Liver (tissue), 8 donors: ENCODE measurements at regions not wholly inside any gene's neighbourhood (a gene's known extent, or its start where the extent isn't known, plus 50 kb on each side); places are given as distances from the start of the nearest gene placed in this dataset.

Source experiments
- DNase-seq: peaks from one replicate; pipeline ENCODE4 v3.0.0-alpha.2; 2017; ENCODE audit warnings: low spot score
- H3K27ac ChIP-seq, 2 donors: one replicate each; pipeline ENCODE4 v1.7.0; 2013; ENCODE audit warnings: inconsistent platforms in 2 of 2, low read length in 2 of 2, control low read depth in 1 of 2, low read depth in 1 of 2, mild to moderate bottlenecking in 1 of 2
- H3K27me3 ChIP-seq, 4 donors: one replicate each; pipeline versions ENCODE4 v1.6.1 to v1.7.0; 2013; ENCODE audit warnings: low read length in 3 of 4, inconsistent platforms in 1 of 4, mild to moderate bottlenecking in 1 of 4, moderate library complexity in 1 of 4; ENCODE audit not compliant: control insufficient read depth in 4 of 4, insufficient read depth in 4 of 4
- H3K36me3 ChIP-seq, 4 donors: one replicate each; pipeline versions ENCODE4 v1.6.1 to v1.7.0; 2013; ENCODE audit warnings: low read length in 3 of 4, mild to moderate bottlenecking in 3 of 4, low read depth in 1 of 4, moderate library complexity in 1 of 4; ENCODE audit not compliant: control insufficient read depth in 4 of 4, insufficient read depth in 3 of 4
- H3K4me1 ChIP-seq, 4 donors: one replicate each; pipeline versions ENCODE4 v1.6.1 to v1.7.0; 2013; ENCODE audit warnings: low read length in 3 of 4, mild to moderate bottlenecking in 3 of 4, moderate library complexity in 1 of 4; ENCODE audit not compliant: control insufficient read depth in 4 of 4, insufficient read depth in 4 of 4
- H3K4me3 ChIP-seq, 3 donors: one replicate each; pipeline versions ENCODE4 v1.6.1 to v1.7.0; 2013; ENCODE audit warnings: low read length in 3 of 3, control low read depth in 1 of 3, low read depth in 1 of 3, mild to moderate bottlenecking in 1 of 3
- H3K9ac ChIP-seq, 2 donors: one replicate each; pipeline ENCODE4 v1.7.0; 2013; ENCODE audit warnings: low read length in 2 of 2, mild to moderate bottlenecking in 2 of 2, moderate library complexity in 2 of 2, control low read depth in 1 of 2, low read depth in 1 of 2
- H3K9me3 ChIP-seq, 4 donors: one replicate each; pipeline versions ENCODE4 v1.6.1 to v1.7.0; 2013; ENCODE audit warnings: low read length in 3 of 4; ENCODE audit not compliant: control insufficient read depth in 4 of 4
- ATF3 ChIP-seq: IDR thresholded peaks from 2 replicates; pipeline ENCODE4 v1.6.1; 2016; ENCODE audit warnings: antibody characterized with exemption
- EGR1 ChIP-seq, 2 donors: IDR thresholded peaks; 2 replicates each; pipeline ENCODE4 v1.6.1; 2016 to 2018; ENCODE audit warnings: antibody characterized with exemption in 2 of 2, low read depth in 2 of 2
- FOXA1 ChIP-seq: IDR thresholded peaks from 2 replicates; pipeline ENCODE4 v1.6.1; 2016; ENCODE audit warnings: antibody characterized with exemption
- FOXA2 ChIP-seq: IDR thresholded peaks from 2 replicates; pipeline ENCODE4 v1.6.1; 2016; ENCODE audit warnings: antibody characterized with exemption
- GABPA ChIP-seq, 2 donors: IDR thresholded peaks in 1 of 2; conservative IDR thresholded peaks in 1 of 2; 2 replicates each; pipeline ENCODE4 v1.6.1; 2016; ENCODE audit warnings: antibody characterized with exemption in 2 of 2, mild to moderate bottlenecking in 1 of 2, moderate library complexity in 1 of 2
- HNF4A ChIP-seq, 2 donors: conservative IDR thresholded peaks; 2 replicates each; pipeline ENCODE4 v1.6.1; 2016; ENCODE audit warnings: antibody characterized with exemption in 2 of 2, mild to moderate bottlenecking in 2 of 2
- HNF4G ChIP-seq: IDR thresholded peaks from 2 replicates; pipeline ENCODE4 v1.6.1; 2016; ENCODE audit warnings: antibody characterized with exemption
- JUND ChIP-seq, 2 donors: IDR thresholded peaks; 2 replicates each; pipeline ENCODE4 v1.6.1; 2016; ENCODE audit warnings: antibody characterized with exemption in 2 of 2
- NR2F2 ChIP-seq: IDR thresholded peaks from 2 replicates; pipeline ENCODE4 v1.6.1; 2016; ENCODE audit warnings: antibody characterized with exemption
- RAD21 ChIP-seq, 2 donors: IDR thresholded peaks; 2 replicates each; pipeline ENCODE4 v1.6.1; 2016; ENCODE audit warnings: antibody characterized with exemption in 2 of 2, mild to moderate bottlenecking in 2 of 2
- RXRA ChIP-seq, 2 donors: IDR thresholded peaks; 2 replicates each; pipeline ENCODE4 v1.6.1; 2017 to 2018; ENCODE audit warnings: antibody characterized with exemption in 2 of 2, mild to moderate bottlenecking in 1 of 2
- SP1 ChIP-seq: IDR thresholded peaks from 2 replicates; pipeline ENCODE4 v1.6.1; 2018; ENCODE audit warnings: antibody characterized with exemption, mild to moderate bottlenecking
- TAF1 ChIP-seq: conservative IDR thresholded peaks from 2 replicates; pipeline ENCODE4 v1.6.1; 2016; ENCODE audit warnings: antibody characterized with exemption, mild to moderate bottlenecking
- YY1 ChIP-seq: IDR thresholded peaks from 2 replicates; pipeline ENCODE4 v1.6.1; 2016; ENCODE audit warnings: antibody characterized with exemption, mild to moderate bottlenecking
- ZBTB33 ChIP-seq: IDR thresholded peaks from 2 replicates; pipeline ENCODE4 v1.6.1; 2016; ENCODE audit warnings: antibody characterized with exemption
- WGBS: extraction: QIAGEN DNeasy Blood & Tissue Kit; methylation state at CpG from one replicate; pipeline ENCODE4 v1.1.7; 2013; 5-methylcytosine and 5-hydroxymethylcytosine counted together
- TF ChIP-seq, protein P1 (sequence below): fragments of 150-350 bp; IDR thresholded peaks from 2 replicates; pipeline ENCODE4 v1.5.1; 2017; ENCODE audit warnings: improper control_type of control experiment, low read depth, low read length; ENCODE audit not compliant: missing input control
- TF ChIP-seq, protein P2 (sequence below): IDR thresholded peaks from 2 replicates; pipeline ENCODE4 v1.6.1; 2016; ENCODE audit warnings: antibody characterized with exemption
- TF ChIP-seq, protein P3 (sequence below): IDR thresholded peaks from 2 replicates; pipeline ENCODE4 v1.6.1; 2016; ENCODE audit warnings: antibody characterized with exemption, mild to moderate bottlenecking
- donor health status: healthy.
- donor health status: healthy.
- donor health status: healthy.
- donor health status: healthy.
- donor health status: healthy.

GRCh38 chr4:67397031-67397430 is 148.3 kb downstream of the CENPC start:
- Histone ChIP-seq H3K27me3 (no peaks in the 10 kb centered on the region), H3K4me3 (no peak overlapping the region), H3K36me3 (no peaks in the 10 kb centered on the region), H3K4me1 (peaks cover 0 to 5% (median 0%) of the 10 kb centered on the region in 4 donors), H3K9ac (no peak overlapping the region), H3K27ac (no peak overlapping the region), H3K9me3 (no peaks in the 10 kb centered on the region)
- 77% methylated on average over 5 of the region's 5 CpGs for WGBS
- no peak for TF ChIP-seq FOXA1
- TF ChIP-seq TAF1, result no peak
- no peak for TF ChIP-seq RAD21 (IDR thresholded peaks at IDR 0.05)
- TF ChIP-seq YY1, result no peak
- no peak for TF ChIP-seq GABPA (IDR thresholded peaks at IDR 0.05 in 1 of 2, conservative IDR thresholded peaks at IDR 0.05 in 1 of 2)
- no peak for TF ChIP-seq EGR1 (IDR thresholded peaks at IDR 0.05; ENCODE audit: low read depth in 2 of 2)
- TF ChIP-seq, protein P1, sequence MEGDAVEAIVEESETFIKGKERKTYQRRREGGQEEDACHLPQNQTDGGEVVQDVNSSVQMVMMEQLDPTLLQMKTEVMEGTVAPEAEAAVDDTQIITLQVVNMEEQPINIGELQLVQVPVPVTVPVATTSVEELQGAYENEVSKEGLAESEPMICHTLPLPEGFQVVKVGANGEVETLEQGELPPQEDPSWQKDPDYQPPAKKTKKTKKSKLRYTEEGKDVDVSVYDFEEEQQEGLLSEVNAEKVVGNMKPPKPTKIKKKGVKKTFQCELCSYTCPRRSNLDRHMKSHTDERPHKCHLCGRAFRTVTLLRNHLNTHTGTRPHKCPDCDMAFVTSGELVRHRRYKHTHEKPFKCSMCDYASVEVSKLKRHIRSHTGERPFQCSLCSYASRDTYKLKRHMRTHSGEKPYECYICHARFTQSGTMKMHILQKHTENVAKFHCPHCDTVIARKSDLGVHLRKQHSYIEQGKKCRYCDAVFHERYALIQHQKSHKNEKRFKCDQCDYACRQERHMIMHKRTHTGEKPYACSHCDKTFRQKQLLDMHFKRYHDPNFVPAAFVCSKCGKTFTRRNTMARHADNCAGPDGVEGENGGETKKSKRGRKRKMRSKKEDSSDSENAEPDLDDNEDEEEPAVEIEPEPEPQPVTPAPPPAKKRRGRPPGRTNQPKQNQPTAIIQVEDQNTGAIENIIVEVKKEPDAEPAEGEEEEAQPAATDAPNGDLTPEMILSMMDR, result no peak
- TF ChIP-seq HNF4G, result no peak
- no peak for TF ChIP-seq SP1
- no peak for TF ChIP-seq HNF4A (conservative IDR thresholded peaks at IDR 0.05)
- TF ChIP-seq, protein P2, sequence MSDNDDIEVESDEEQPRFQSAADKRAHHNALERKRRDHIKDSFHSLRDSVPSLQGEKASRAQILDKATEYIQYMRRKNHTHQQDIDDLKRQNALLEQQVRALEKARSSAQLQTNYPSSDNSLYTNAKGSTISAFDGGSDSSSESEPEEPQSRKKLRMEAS, result no peak
- no peak for TF ChIP-seq ZBTB33
- TF ChIP-seq ATF3, result no peak
- TF ChIP-seq NR2F2, result no peak
- no peak for TF ChIP-seq RXRA (IDR thresholded peaks at IDR 0.05)
- TF ChIP-seq FOXA2, result no peak
- no peak for TF ChIP-seq JUND (IDR thresholded peaks at IDR 0.05)
- TF ChIP-seq, protein P3, sequence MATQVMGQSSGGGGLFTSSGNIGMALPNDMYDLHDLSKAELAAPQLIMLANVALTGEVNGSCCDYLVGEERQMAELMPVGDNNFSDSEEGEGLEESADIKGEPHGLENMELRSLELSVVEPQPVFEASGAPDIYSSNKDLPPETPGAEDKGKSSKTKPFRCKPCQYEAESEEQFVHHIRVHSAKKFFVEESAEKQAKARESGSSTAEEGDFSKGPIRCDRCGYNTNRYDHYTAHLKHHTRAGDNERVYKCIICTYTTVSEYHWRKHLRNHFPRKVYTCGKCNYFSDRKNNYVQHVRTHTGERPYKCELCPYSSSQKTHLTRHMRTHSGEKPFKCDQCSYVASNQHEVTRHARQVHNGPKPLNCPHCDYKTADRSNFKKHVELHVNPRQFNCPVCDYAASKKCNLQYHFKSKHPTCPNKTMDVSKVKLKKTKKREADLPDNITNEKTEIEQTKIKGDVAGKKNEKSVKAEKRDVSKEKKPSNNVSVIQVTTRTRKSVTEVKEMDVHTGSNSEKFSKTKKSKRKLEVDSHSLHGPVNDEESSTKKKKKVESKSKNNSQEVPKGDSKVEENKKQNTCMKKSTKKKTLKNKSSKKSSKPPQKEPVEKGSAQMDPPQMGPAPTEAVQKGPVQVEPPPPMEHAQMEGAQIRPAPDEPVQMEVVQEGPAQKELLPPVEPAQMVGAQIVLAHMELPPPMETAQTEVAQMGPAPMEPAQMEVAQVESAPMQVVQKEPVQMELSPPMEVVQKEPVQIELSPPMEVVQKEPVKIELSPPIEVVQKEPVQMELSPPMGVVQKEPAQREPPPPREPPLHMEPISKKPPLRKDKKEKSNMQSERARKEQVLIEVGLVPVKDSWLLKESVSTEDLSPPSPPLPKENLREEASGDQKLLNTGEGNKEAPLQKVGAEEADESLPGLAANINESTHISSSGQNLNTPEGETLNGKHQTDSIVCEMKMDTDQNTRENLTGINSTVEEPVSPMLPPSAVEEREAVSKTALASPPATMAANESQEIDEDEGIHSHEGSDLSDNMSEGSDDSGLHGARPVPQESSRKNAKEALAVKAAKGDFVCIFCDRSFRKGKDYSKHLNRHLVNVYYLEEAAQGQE, result no peak
- no peak for DNase-seq
